ENCODE measurements at regions not wholly inside any gene's neighbourhood (a gene's known extent, or its start where the extent isn't known, plus 50 kb on each side); places are given as distances from the start of the nearest gene placed in this dataset.

DNA sequence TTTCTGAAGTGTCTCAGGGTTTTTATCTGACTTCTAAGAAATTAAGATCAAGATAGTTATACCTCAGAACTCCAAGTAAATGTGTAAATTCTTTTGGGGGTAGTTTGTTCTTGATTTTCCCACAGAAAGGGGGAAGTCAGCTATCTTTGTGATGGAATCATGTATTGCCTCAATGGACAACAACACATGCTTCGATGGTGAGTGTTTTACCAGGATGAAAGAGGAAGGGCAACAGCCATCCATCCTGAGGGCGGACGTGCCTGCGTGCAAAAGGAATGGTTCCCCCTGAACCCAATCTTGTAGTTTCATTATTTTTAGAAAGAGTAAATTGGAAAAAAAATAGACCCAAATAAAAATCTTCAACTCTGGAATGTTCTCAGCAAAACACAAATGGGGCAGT is 67.2 kb upstream of the ZPBP start:
- DNase-seq = no peak

- DNase-seq = no peak
These were observed 66.1 kb upstream of the ZPBP start for GRCh38 chr7:50159154-50159553.

DNA sequence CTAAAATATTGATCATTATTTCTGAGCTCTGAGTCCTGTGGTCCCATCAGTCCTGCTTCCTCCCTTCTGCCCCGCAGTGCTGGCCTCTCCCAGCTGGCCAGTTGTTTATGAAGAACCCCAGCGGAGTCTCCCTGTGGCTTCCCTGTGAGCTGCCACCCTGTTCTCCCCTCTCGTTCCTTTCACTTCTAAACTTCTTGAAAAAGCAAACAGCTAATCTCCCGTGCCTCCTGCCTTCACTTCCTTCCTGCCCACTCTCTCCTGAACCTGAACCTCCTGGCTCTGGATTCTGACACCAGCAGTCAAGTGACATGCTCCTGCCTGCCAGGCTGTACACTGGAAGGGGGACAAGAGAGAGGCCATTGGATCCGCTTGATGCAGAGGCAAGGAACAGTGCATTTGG is 63.7 kb upstream of the ZPBP start:
- DNase-seq = no peak

GRCh38 chr7:50156163-50156562 is 63.1 kb upstream of the ZPBP start:
- no peak for DNase-seq

GRCh38 chr7:50155755-50156154 is 62.7 kb upstream of the ZPBP start:
- no peak for DNase-seq

DNA sequence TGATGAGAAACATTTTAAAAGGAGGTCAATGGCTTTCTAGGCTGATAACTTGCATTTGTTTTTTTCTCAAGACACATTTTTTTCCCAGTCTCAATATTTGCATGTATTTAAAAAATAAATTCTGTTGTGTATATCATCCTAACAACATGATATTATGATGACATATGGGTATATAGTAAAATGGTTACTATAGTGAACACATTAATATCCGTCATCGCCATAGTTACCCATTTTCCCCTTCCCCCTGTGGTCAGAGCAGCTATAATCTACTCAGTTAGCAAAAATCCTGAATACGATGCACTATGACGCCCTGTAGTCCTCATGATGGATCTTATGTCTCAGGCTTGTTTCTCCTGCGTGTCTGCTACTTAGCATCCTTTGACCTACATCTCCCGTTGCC is 60.9 kb upstream of the ZPBP start:
- no peak for DNase-seq

DNA sequence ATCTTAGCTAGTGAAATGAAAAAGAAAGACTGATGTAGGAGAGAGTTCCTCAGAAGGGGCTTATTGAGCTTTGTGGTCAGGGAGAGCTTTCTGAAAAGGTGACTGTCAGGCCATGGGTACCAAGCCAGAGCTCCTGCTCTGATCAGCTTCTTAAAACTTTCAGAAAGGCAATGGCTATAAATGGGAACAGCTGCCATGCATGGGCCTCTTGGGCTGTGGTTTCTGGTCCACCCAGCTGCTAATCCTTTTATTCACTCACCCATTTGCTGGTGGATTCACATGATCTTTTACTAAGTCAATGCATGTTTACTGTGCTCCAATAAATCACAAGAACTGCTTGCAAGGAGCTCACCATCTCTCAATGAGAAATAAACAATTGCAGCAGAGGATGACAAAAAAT is 60.1 kb upstream of the ZPBP start:
- no peak for DNase-seq

DNA sequence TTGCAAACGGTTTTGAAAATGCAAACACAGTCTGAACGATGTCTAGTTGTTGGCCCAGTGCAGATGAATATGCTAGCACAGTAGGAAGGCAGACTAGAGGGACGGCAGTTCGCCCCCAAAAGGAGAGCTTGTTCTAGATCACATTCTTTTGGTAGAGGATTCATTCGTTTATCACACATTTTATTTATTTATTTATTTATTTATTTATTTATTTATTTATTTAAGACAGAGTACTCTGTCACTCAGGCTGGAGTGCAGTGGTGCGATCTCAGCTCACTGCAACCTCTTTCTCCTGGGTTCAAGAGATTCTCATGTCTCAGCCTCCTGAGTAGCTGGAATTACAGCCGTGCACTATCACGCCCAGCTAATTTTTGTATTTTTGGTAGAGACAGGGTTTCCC is 59.4 kb upstream of the ZPBP start:
- no peak for DNase-seq

GRCh38 chr7:50151661-50152060 is 58.6 kb upstream of the ZPBP start:
- DNase-seq = no peak

GRCh38 chr7:50151001-50151400 is 58.0 kb upstream of the ZPBP start:
- no peak for DNase-seq

DNA sequence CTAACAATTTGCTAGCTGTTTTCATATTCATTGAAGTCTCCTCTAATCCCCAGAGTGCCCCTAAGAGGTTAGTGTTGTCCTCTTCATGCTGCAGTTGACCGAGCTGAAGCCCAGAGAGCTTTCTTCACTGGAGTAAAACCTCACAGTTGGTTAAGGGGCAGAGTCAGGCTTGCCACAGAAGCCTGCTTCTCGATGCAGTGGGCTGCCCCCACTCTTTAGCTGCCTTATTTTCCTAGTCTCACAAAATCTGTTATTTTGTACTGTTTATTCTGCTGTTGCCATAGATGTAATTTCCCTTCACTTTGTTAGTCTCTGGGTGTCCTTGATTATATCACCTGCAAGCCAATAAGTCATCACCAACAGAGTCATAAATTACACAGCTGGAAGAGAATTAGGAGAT is 56.3 kb upstream of the ZPBP start:
- no peak for DNase-seq

- DNase-seq = peak; percentile 66
These were observed 55.1 kb upstream of the ZPBP start for GRCh38 chr7:50147951-50148808.

DNA sequence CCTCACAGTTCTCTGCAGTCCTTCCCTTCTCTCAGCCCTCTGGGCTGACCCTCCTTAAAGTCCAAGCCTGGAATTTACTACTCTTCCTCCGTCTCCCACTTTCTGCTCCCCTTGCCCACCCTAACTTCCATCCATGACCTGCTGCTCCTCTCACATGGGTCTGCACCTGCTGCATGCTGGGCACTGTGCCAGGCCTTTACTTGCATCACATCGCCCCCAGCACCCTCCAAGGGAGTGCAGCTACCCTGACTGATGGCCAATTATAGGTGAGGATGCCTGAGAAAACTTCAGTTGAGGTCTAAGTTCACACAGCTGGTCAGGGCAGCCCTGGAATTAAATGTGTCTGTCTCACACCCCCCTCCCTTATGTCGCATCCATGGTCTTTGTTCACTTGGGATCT is 53.6 kb upstream of the ZPBP start:
- no peak for DNase-seq

GRCh38 chr7:50145801-50146338 is 52.8 kb upstream of the ZPBP start:
- DNase-seq = no peak

- no peak for DNase-seq
These were observed 52.2 kb upstream of the ZPBP start for GRCh38 chr7:50145226-50145625.

All from activated effector memory CD4-positive, alpha-beta T cell treated with anti-CD3 and anti-CD28 coated beads, Interleukin-2, amount 50 U/mL, for 16 hours (primary cell).